ENCODE measurements at regions not wholly inside any gene's neighbourhood (a gene's known extent, or its start where the extent isn't known, plus 50 kb on each side); places are given as distances from the start of the nearest gene placed in this dataset.

DNA sequence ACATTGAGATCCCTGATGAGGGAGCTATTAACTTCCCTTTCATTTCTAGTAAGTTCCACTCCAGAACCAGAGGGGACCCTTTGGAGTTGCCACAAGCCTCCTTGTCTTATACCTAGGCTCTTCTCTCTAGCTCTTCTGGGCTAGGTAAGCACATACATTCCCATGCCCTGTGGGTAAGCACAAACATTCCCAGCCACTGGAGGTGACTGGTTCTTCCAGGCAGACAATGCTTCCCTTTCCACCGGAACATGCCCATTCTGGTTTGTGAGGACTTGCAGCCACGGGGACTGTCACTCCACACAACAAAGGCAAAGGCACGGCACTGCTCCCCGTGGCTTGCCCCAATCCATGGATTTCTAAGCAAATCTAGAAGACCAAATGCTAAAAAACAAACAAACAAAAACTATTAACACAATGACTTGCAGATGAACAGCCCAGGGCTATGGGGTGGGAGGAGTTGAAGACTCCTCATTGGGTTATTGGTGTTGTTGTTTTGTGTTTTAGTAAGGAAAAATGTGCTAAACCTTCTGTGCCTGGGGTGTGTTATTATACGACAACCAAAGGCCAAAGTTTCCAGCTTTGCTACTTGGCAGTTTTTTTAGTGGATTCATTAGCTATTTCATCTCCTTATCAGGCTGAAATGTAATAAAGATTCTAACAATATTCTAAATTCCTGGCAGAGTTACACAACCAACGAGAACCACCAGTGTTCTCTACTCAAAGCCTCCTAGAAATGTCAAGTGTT is 276.2 kb downstream of the SYK start:
- TF ChIP-seq, protein P1, sequence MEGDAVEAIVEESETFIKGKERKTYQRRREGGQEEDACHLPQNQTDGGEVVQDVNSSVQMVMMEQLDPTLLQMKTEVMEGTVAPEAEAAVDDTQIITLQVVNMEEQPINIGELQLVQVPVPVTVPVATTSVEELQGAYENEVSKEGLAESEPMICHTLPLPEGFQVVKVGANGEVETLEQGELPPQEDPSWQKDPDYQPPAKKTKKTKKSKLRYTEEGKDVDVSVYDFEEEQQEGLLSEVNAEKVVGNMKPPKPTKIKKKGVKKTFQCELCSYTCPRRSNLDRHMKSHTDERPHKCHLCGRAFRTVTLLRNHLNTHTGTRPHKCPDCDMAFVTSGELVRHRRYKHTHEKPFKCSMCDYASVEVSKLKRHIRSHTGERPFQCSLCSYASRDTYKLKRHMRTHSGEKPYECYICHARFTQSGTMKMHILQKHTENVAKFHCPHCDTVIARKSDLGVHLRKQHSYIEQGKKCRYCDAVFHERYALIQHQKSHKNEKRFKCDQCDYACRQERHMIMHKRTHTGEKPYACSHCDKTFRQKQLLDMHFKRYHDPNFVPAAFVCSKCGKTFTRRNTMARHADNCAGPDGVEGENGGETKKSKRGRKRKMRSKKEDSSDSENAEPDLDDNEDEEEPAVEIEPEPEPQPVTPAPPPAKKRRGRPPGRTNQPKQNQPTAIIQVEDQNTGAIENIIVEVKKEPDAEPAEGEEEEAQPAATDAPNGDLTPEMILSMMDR (IDR thresholded peaks at IDR 0.05), result no peak
- Histone ChIP-seq H3K4me1 (peaks cover 3 to 11% of the 10 kb centered on the region in 2 donors), H3K36me3 (no peaks in the 10 kb centered on the region), H3K27me3 (no peaks in the 10 kb centered on the region), H3K4me3 (no peak overlapping the region), H3K27ac (peak overlapping the region; percentile 24 to 65), H3K9me3 (no peaks in the 10 kb centered on the region)
- DNase-seq (peak in 1 of 4 donors; percentile 48), ATAC-seq (peak; percentile 64)
- intact Hi-C loops (cut with DNase I), result no loop called here

DNA sequence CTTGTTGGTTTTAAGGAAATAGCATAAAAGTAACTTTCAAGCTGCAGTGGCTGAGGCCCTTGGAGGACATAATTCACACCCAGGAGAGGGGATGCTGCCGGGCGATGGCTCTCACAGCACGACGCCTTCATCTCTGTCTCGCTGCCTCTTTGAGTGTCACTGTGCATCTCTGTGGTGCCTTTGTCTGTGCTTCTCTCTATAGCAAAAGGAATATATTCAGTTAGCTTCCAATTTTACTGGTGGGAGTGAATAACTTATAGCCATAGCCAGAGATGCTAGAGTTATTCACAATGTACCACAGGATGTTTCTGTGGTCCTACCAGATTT is 276.7 kb downstream of the SYK start:
- no peak overlapping the region for H3K4me3 ChIP-seq
- H3K27ac ChIP-seq, result no peak overlapping the region
- H3K27me3 ChIP-seq, result no peaks in the 10 kb centered on the region
- H3K36me3 ChIP-seq, result no peaks in the 10 kb centered on the region
- intact Hi-C loops (cut with DNase I), result no loop called here
- DNase-seq, result no peak
- H3K4me1 ChIP-seq, result peaks cover 3 to 11% of the 10 kb centered on the region in 2 donors
- TF ChIP-seq, protein P1 (IDR thresholded peaks at IDR 0.05), result no peak
- H3K9me3 ChIP-seq, result no peaks in the 10 kb centered on the region
- ATAC-seq, result peak; percentile 71

DNA sequence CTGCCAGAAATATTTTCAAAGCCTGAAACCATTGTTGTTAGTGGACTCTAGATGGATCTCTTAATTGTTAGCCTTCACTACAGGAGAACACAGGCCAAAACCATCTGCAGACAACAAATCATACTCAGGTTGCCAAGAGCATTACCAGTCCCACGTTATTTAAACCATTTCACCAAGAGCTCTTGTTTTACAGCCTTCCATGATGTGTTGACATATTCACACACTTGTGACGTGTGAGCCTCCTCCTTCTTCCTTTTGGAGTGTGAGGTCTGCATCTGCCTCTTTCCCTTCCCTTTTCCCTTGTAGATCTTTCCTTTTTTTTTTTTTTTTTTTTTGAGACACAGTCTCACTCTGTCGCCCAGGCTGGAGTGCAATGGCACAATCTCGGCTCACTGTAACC is 279.0 kb downstream of the AUH start:
- TF ChIP-seq, protein P1 (IDR thresholded peaks at IDR 0.05), result no peak
- DNase-seq (no peak), ATAC-seq (no peak)
- Histone ChIP-seq H3K9me3 (no peaks in the 10 kb centered on the region), H3K27me3 (no peaks in the 10 kb centered on the region), H3K27ac (no peak overlapping the region), H3K4me3 (no peak overlapping the region), H3K36me3 (no peaks in the 10 kb centered on the region), H3K4me1 (peaks cover 5 to 27% of the 10 kb centered on the region in 2 donors)
- intact Hi-C loops (cut with DNase I), result no loop called here

DNA sequence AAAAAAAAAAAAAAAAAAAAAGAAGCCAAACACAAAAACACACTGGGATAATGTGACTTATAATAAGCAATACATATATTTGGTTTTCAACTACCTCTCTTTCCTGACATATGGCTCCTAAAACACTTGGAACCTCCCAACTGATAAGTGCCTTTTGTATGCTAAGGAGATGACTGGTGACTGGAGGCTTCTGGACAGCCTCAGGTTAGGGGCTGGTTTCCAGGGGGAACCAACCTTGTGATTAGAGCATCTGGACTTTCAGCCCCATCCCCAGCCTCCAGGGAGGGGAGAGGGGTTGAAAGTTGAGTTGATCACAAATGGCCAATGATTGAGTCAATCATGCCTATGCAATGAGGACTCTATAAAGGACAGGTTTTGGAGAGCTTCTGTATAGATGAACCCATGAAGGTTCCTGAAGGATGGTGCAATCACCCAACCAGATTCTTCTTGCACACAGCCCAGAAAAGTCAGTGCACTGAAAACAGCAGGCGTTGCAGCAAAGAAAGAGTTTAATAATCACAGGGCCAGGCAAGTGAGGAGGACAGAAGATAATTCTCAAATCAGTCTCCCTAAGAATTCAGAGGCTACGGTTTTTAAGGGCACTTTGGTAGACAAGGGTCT is 276.7 kb downstream of the AUH start:
- no peak overlapping the region for H3K4me3 ChIP-seq
- intact Hi-C loops (cut with DNase I), result no loop called here
- no peaks in the 10 kb centered on the region for H3K36me3 ChIP-seq
- TF ChIP-seq, protein P1 (IDR thresholded peaks at IDR 0.05), result no peak
- H3K4me1 ChIP-seq, result peaks cover 0 to 33% of the 10 kb centered on the region in 2 donors
- no peaks in the 10 kb centered on the region for H3K9me3 ChIP-seq
- peak overlapping the region in 1 of 2 donors; percentile 76 for H3K27ac ChIP-seq
- DNase-seq (no peak), ATAC-seq (no peak)
- H3K27me3 ChIP-seq, result no peaks in the 10 kb centered on the region

DNA sequence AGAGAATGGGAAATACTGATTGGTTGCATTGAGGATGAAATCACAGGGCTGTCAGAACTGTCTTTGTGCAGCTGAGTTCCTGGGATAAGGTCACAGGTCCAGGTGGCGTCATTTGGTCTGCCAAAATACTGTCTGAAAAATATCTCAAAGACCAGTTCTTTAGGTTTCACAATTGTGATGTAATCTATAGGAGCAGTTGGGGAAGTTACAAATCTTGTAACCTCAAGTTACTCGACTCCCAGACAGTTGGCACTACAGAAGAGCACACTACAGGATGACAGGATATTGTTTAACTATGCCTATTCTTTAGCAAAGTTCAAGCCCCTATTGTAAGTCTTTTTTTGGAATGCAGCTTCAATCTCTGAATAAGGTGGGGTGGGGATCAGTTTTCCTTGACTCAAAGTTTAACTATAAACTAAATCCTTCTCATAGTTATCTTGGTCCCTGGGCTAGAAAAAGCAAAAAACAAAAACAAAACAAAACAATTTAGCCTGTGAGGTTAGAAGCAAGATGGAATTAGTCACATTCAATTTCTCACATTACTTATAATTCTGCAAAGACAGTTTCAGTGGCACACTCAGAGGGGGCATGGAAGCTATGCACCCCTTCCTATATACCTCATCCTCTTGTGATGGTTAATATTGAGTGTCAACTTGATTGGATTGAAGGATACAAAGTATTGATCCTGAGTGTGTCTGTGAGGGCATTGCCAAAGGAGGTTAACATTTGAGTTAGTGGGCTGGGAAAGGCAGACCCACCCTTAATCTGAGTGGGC is 276.0 kb downstream of the AUH start:
- no peak for DNase-seq
- TF ChIP-seq, protein P1 (IDR thresholded peaks at IDR 0.05), result no peak
- H3K9me3 ChIP-seq, result no peaks in the 10 kb centered on the region
- intact Hi-C loops (cut with DNase I), result no loop called here
- peaks cover 0 to 33% of the 10 kb centered on the region in 2 donors for H3K4me1 ChIP-seq
- ATAC-seq, result peak; percentile 48
- H3K36me3 ChIP-seq, result no peaks in the 10 kb centered on the region
- peak overlapping the region in 1 of 2 donors; percentile 76 for H3K27ac ChIP-seq
- H3K27me3 ChIP-seq, result no peaks in the 10 kb centered on the region
- no peak overlapping the region for H3K4me3 ChIP-seq
